RPMI8226 (cell line): ENCODE measurements at regions not wholly inside any gene's neighbourhood (a gene's known extent, or its start where the extent isn't known, plus 50 kb on each side); places are given as distances from the start of the nearest gene placed in this dataset.
"Not testable (repeated sequence)": the region's sequence is repeated elsewhere in the genome, so short reads cannot be mapped to it uniquely, and the experiment has no call there.

Experiments used
- DNase-seq: peaks from one replicate; pipeline ENCODE4 v3.0.0-alpha.2; 2015

DNA sequence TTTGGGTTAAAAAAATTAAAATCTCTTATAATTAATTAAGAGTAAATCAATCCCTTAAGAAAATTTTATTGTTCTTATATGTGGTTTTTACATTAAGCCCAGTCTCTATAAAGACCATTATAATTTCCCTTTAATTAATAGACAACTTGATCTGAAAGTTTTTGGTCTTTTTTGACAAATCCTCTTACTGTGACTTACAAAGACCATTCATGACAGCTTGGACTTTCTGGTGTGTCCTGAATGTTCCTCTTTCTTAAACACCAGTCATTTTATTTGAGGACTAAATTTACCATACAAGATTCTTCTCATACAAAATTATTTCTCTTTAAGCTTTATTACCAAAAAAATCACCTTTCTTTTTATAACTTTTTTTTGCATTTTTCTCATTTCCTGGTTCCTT is 368.3 kb downstream of the ADGRD1 start:
- DNase-seq: no peak

DNA sequence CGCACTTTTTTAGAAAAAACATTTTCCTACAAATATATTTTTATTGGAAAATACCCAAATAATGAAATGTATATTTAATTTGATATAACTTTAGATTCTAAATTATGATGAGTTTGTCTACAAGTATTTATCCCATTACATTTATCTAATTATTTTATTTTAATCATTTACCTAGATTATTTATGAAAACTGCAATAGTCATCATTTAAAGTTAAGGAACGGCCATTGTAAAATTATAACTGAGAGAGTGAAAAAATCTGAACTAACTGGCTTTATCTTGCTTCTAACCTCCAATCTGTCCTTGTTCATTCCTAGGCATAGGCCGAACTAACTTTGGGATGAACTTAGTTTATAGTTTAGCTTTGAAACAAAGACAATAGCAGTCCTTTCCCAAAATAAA is 368.8 kb downstream of the ADGRD1 start:
- not testable (repeated sequence) for DNase-seq

DNA sequence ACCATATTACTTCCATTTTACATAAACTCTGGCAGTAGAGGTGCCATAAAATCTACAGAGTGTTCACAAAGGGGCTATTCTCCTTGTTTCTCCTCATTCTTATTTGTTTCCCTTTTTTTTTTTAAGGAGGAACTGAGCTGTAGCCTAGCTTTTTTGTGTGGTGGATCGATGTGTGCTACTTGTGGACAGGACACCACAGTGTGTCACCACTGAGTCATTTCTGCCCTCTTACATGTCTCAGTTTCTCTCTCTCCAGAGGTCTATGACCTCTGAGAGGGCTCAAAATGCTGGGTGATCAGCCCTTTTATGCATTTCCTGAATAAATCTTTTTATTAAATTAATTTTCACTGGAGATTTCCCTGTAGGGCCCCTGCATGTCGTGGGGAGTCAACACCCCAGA is 370.2 kb downstream of the ADGRD1 start:
- no peak for DNase-seq

DNA sequence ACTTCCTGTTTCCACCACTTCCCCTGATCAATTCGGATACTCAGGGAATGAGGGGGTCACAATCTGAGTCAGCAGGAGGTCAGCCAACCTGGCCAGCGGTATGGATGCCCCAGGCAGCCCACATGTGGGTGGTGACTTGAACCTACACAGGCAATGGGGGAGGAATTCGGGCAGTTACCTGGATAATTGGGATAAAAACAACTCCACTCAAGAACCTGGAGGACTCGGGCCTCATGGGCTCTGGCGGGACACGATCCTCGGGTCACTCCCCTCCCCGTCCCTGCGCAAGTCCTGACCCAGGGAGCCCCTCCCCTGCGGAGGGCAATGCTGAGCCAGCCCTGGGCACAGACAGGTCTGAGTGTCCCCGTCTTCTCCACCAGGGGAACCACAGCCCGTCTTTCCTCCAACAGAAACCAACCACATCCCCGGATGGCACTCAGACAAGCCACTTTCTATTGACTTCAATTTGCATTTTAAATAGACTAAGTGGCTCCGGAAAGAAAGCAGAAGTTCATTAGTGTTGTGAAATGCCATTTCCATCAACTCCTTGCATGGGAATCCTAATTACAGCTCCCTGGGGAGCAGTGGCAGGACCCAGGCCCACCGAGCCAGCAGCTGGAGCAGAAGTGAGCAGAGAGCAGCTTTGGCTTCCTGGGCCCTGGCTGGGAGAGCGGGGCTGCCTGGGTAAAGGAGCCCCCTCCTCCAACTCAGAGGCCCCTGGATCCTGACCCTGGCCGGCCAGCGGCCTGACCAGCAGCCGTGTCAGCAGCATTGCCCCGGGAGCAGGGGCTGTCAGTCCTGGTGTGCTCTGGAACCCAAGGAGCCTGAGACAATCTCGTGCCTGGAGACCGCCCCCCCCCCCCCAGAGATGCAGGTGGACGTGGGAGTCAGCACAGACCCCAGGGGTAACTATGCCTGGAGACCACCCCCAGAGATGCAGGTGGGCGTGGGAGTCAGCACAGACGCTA is 374.1 kb downstream of the ADGRD1 start:
- DNase-seq: peak; percentile 30

DNA sequence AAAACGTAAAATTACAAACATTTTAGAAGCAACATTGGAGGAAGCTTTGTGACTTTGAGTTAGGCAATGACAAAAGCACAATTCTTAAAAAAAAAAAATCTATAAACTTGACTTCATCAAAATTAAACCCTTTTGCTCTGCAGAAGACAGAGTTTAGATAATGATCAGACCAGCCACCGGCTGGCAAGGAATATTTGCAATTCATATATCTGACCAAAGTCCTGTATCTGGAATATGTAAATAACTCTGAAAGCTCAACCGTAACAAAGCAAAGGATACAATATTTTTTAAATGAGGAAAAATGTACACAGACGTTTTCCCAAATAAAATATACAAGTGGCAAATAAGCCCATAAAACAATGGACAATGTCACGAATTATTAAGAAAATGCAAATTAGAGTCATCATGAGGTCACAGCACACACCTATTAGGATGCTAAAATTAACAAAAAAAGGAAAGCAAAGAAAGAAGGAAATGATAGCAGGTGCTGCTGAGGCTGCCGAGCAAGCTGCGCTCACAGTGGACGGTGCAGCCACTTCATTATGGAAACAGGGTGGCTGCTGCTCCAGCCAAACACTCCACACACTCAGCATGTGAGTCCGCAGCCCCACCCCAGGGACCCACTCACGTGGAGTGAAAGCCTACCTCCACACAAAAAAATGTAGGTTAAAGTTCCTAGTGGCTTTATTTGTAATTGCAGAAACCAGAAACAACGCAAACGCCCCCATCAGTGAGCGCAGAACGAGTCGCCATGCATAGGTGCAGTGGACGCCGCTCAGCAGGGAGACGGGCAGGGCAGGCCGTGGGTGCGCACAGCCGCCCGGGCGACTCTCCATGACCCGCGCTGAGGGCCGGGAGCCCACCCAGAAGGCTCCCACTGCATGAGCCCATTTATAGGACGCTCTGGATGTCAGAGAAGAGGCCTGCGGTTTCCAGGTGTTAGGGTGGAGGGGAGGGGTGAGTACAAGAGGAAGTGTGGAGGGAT is 375.4 kb downstream of the ADGRD1 start:
- not testable (repeated sequence) for DNase-seq

DNA sequence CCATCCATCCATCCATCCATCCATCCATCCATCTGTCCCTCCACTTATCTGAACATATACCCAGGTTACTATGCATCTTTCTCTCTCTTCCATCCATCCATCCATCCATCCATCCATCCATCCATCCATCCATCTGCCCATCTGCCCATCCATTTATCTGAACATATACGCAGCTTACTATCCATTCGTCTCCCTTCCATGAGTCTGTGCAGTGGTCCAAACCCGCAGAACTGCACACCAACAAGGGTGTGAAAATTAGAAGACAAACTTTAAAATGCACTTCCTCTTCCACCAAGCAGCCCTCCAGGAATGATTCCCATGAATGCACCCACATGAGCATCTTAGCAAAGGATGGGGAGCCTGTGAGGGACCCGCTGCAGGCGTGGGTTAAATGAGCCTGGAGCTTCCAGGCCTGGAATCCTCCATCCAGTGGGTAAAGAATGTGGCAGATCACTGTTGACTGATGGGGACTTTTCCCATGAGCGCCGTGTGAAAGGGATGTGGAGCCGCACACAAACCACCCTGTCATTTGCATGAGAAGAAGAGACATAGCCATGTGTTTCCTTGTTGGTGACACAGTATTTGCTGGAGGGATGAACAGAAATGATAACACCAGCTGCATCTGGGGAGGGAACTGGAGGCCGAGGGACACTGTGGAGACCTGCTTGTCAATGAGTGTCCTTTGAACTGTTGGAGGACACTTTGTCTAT is 376.6 kb downstream of the ADGRD1 start:
- DNase-seq: no peak

DNA sequence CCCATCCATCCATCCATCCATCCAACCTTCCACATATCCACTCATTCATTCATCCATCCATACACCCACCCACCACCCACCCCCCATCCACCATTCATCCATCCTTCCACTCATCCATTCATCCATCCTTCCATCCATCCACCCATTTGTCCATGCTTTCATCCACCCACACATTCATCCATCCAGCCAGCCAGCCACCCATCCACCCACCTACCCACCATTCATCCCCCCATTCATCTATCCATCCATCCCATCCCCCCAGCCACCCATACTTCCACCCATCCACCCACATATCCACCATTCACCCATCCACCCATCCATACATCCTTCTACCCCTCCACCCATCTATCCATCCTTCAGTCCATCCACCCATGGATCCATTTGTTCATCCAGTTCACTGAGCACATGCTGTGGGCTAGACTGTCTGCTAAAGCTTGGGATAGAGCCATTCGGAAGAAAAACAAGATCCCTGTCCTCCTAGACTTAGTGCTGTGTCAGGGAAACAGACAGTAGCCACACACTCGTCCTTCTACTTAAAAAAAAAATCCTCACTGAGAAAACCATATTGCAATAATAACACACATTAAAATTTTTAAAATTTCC is 377.5 kb downstream of the ADGRD1 start:
- DNase-seq: no peak

DNA sequence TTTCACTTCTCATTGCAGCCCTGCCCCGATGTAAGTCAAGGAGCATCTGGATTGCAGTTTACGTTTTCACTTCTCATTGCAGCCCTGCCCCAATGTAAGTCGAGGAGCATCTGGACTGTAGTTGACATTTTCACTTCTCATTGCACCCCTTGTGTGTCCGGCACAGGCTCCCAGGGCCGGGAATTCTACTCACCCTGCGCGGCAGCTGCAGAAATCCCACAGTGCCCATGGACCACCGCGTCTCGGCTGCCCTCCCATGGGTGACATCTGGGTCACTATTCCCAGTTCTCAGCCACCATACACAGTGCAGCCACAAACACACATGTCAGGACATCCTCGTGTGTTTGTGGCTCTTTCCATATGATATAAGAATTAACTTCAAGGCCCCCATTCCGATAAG is 378.5 kb downstream of the ADGRD1 start:
- DNase-seq: peak; percentile 53

DNA sequence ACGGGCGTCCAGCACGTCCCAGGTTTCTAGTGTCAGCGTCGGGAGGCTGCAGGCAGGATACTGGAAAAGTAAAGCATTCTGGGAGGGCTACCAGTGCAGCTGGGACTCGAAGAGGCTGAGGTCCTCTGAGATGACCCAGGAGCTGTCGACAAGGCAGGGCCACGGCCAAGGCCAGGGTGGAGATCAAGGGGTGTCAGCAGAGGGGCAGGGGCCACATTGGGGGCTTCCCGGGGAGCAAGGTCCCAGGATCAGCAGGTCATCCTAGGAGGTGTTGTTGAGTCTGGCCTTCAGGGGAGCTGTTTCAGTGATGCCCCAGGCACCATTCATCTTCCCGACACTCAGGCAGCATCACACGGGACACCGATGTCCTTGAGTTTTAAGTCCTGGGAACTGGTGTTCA is 377.8 kb upstream of the SFSWAP start:
- no peak for DNase-seq

DNA sequence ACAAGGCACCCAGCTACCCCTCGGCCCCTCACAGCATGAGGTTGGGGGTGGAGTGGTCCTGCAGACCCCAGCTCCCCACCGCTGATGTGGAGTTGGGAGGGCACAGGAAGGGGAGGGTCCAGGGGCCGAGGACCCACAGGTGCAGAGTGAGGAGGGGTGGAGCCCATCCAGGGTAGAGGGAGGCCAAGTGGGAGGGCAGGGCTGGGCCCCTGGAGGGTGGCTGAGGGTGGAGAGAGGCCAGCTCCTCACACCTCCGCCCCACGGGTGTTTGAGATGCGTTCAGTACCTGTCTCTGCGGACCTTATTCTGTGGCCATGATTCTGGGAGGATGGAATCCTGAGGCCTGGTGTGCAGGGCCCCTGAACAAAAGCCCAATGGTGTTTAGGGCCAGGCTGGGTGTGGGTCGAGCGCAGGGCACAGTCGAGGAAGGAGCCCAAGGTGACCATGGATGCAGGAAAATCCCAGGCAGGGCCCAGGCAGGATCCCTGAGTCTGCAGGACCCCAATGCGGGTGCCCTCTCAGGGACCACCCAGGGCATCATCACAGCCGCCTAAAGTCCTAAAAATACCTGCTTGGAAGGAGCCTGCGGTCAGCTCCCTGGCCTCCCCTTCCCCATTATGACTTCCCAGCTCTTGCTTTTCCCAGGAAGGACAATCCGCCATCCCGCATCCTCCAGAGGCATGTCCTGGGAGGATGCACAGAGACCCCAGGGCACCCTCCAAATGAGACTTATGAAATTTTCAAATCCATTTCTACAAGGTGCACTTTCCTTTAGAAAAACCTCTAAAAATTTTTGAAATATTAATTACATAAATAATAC is 377.1 kb upstream of the SFSWAP start:
- DNase-seq: no peak

DNA sequence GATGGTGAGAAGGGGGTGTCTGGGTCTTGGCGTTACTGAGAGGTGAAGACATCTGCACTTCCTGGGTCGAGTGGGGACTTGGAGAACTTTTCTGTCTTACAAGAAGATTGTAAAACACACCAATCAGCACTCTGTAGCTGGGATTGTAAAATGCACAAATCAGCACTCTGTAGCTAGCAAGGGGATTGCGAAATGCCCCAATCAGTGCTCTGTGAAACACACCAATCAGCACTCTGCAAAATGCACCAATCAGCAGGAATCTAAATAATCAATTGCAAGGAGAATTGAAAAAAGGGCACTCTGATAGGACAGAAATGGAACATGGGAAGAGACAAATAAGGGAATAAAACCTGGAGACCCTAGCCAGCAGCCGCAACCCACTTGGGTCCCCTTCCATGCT is 376.1 kb upstream of the SFSWAP start:
- no peak for DNase-seq

DNA sequence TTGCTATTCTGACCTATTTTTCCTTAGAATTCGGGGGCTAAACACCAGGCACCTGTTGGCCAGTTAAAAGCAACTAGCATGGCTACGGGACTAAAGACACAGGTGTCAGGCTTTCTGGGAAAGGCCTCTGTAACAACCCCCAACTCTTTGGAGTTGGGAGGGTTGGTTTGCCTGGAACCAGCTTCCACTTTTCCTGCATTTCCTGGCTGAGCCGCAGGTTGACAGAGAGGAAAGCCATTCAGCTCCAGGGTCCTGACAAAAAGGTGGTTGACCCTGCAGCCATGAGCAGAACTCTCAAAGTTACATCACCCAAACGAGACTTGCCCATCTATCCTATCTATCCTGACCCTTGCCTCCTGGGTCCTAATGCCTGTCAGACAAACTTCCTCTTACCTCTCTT is 375.4 kb upstream of the SFSWAP start:
- DNase-seq: no peak

DNA sequence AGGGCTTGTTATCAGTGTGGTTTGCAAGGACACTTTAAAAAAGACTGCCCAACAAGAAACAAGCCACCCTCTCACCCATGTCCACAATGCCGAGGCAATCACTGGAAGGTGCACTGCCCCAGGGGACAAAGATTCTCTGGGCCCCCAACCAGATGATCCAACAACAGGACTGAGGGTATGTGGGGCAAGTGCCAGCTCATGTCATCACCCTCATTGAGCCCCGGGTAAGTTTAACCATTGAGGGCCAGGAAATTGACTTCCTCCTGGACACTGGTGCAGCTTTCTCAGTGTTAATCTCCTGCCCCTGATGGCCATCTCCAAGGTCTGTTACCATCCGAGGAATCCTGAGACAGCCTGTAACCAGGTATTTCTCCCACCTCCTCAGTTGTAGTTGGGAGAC is 373.0 kb upstream of the SFSWAP start:
- not testable (repeated sequence) for DNase-seq

DNA sequence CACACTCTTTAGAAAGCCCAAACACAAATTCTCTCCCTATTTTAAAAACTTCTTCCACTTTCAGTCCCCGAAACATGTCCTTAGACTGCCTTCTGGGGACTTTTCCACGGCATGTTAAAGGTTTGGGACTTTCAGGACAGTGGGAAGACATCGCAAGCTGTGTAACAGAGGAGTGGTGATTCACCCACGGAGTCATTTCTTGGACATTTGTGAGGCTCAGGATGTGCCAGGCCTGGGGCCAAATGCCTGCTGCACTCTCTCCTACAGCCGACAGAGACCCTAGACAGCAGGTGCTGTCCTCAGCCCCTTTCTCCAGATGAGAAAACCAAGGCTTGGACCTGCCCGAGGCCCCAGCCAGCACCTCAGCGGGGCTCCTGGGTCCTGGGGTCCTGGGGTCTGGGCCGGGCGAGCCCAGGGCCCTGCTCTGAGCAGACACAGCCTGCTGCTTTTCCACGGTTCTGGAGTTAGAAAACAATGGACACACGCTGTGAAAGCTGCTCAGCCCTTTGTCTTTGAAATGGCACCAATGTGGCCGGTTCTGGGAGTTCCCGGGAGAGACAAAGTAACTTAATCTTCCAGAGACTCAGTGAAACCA is 370.2 kb upstream of the SFSWAP start:
- no peak for DNase-seq

DNA sequence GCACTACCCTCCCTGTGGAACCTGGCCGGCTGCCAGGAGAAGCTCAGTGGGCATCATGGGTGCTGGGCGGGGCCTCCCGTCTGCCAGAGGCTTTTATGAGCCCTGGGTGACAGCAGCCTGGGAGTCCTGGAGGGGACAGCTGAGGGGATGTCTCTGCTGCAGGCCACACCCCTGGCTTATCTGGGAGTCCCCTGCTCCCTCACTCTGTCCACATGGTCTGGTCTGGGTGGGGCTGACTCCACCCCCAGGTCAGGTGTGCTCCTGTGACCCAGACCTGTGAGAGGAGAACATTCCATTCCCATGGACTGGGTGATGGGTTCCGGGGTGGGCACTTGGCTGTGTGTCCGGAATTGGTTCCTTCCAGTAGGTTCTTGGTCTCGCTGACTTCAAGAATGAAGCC is 369.3 kb upstream of the SFSWAP start:
- DNase-seq: not testable (repeated sequence)

DNA sequence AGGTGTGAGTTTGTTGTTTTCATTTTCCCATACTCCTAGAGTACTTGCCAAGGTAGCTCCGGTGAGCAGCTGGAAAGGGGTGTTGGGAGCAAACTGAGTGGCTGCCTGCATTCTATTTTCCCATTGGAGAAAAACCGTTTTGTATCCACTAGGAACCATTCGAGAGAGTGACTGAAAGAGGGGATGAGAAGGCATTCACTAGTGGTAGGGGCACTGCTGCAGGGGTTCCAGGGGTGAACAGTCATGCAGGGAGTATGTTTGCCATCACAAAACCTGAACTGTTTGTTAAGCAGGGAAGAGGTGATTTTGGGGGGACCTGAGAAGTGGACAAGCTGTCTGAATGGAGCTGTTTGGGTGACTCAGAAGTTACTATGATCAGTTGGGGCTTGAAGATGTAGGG is 367.5 kb upstream of the SFSWAP start:
- not testable (repeated sequence) for DNase-seq

DNA sequence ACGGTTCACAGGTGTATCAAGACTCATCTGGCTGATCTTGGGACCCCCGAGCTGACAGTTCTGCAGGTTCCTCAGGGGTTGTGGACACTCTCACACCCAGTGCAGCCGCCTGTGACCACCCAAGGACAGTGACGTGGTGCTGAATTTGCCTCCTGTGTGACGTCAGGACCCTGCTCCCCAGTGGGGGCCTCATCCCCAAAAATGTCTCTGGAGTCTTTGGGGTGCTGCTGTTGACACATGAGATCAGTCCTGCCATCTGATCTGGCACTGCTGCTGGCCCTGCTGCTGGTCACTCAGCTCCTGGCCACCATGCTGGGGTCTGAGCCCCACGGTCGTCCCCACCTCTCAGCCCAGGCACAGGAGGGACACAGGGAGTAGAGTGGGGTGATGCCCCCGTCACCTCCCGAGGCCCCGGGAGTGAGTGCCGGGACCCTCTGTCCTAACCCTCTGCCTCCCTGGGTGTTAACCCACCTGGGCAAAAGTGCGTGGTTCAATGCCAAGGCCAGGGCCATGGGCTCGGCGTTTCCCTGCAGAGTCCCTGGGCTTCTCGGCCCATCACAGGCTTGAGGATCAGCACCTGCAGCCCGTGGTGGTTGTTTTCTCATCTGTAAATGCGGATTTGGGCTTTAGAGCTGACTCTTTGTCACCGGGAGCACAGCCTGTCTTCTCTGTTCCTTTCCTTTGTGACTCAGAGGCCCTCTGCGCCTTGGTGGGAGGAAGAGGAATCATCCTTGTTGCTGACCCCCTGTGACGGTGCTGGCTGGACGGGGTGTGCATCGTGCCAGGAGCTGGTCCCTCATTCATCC is 366.0 kb upstream of the SFSWAP start:
- DNase-seq: not testable (repeated sequence)

DNA sequence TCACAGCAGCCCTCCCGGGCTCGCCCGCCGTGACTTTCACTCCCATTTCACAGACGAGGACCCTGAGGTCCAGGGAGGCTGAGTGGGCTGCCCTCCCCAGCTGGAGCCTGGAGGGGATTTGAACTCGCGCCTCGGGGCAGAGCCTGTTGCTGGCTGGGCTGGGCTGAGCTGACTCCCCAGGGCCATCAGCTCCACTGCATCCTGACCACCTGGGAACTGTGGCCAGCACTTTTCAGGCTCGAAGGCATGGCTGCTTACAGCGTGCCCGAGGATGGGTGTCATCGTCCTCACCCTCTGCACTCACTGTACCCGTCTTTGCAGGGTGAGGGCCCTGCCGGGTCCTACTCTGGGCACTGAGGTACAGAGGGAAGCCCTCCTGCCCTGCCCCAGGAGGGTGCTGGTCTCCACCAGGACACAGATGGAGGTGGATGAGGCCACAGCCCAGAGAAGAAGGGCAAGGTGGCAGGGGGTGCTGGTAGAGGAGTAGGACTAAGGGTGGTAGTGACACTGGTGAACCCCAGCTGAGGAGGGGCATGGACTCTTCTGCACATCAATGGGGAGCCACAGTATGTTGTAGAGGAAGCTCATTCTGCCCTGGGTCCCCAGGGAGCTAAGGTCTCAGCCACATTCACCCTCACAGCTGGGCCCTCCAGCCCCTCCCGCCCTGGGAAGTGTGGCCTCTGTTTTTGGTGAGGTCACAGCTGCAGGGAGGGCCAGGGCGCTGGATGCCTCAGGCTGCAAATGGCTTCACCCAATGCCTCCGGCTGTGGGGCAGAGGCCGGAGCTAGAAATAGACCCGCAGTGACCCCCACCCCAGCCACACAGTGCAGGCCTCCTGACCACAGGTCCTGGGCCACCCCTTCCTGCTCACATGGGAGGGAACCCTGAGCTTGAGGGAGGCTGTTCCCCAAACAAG is 365.1 kb upstream of the SFSWAP start:
- peak; percentile 6 for DNase-seq
